Endometrium (tissue), 2 donors: ENCODE measurements at regions not wholly inside any gene's neighbourhood (a gene's known extent, or its start where the extent isn't known, plus 50 kb on each side); places are given as distances from the start of the nearest gene placed in this dataset.

ENCODE experiments used
- FAIRE-seq: peaks from 2 replicates; lab custom pipeline; 2012; peaks lifted over from hg19 to GRCh38; lab: Jason Lieb, UNC
- donor health status: control.
- donor health status: control.

GRCh38 chr18:38087538-38087937 lies 521.9 kb upstream of the CELF4 start:
- FAIRE-seq = no peak

GRCh38 chr18:38081516-38081915 lies 515.9 kb upstream of the CELF4 start:
- FAIRE-seq = no peak

GRCh38 chr18:38077229-38077628 lies 511.6 kb upstream of the CELF4 start:
- no peak for FAIRE-seq

GRCh38 chr18:38076346-38077070 lies 510.9 kb upstream of the CELF4 start:
- FAIRE-seq = no peak

GRCh38 chr18:38074298-38074876 lies 508.8 kb upstream of the CELF4 start:
- FAIRE-seq = no peak

GRCh38 chr18:38067821-38068220 lies 502.2 kb upstream of the CELF4 start:
- no peak for FAIRE-seq

- FAIRE-seq = no peak
These were observed 501.5 kb upstream of the CELF4 start for GRCh38 chr18:38067086-38067485.

GRCh38 chr18:38052879-38053590 lies 487.4 kb upstream of the CELF4 start:
- FAIRE-seq = no peak

GRCh38 chr18:38047820-38048219 lies 482.2 kb upstream of the CELF4 start:
- no peak for FAIRE-seq

GRCh38 chr18:38046651-38047050 lies 481.1 kb upstream of the CELF4 start:
- FAIRE-seq = no peak

GRCh38 chr18:38045845-38046244 lies 480.2 kb upstream of the CELF4 start:
- no peak for FAIRE-seq

GRCh38 chr18:38042211-38042890 lies 476.8 kb upstream of the CELF4 start:
- no peak for FAIRE-seq

- no peak for FAIRE-seq
These were observed 472.6 kb upstream of the CELF4 start for GRCh38 chr18:38038242-38038641.

- no peak for FAIRE-seq
These were observed 469.6 kb upstream of the CELF4 start for GRCh38 chr18:38035193-38035592.

GRCh38 chr18:38033282-38033681 lies 467.7 kb upstream of the CELF4 start:
- FAIRE-seq = no peak

- no peak for FAIRE-seq
These were observed 466.9 kb upstream of the CELF4 start for GRCh38 chr18:38032516-38032915.

- FAIRE-seq = no peak
These were observed 463.3 kb upstream of the CELF4 start for GRCh38 chr18:38028946-38029345.

- no peak for FAIRE-seq
These were observed 459.9 kb upstream of the CELF4 start for GRCh38 chr18:38025433-38026038.

- FAIRE-seq = no peak
These were observed 458.3 kb upstream of the CELF4 start for GRCh38 chr18:38023871-38024270.

- no peak for FAIRE-seq
These were observed 456.6 kb upstream of the CELF4 start for GRCh38 chr18:38022234-38022633.

- no peak for FAIRE-seq
These were observed 453.7 kb upstream of the CELF4 start for GRCh38 chr18:38019292-38019691.
